GM18526 (cell line): ENCODE measurements at regions not wholly inside any gene's neighbourhood (a gene's known extent, or its start where the extent isn't known, plus 50 kb on each side); places are given as distances from the start of the nearest gene placed in this dataset.

Source experiments
- POLR2A ChIP-seq: IDR thresholded peaks from 3 replicates; pipeline ENCODE4 v1.6.1; 2011; ENCODE audit not compliant: insufficient read length; ENCODE audit errors: extremely low read depth

- no peak for TF ChIP-seq POLR2A
Observed at GRCh38 chr2:7191932-7192331, 274.7 kb downstream of the RNF144A start.

- TF ChIP-seq POLR2A = no peak
Observed at GRCh38 chr2:7193457-7193856, 276.2 kb downstream of the RNF144A start.

- no peak for TF ChIP-seq POLR2A
Observed at GRCh38 chr2:7194950-7195349, 277.7 kb downstream of the RNF144A start.

GRCh38 chr2:7196883-7197282, 279.7 kb downstream of the RNF144A start:
- no peak for TF ChIP-seq POLR2A

- TF ChIP-seq POLR2A = no peak
Observed at GRCh38 chr2:7201851-7202250, 284.6 kb downstream of the RNF144A start.

GRCh38 chr2:7203056-7203467, 285.9 kb downstream of the RNF144A start:
- no peak for TF ChIP-seq POLR2A

- TF ChIP-seq POLR2A = no peak
Observed at GRCh38 chr2:7205151-7205830, 288.1 kb downstream of the RNF144A start.

GRCh38 chr2:7206111-7206810, 289.0 kb downstream of the RNF144A start:
- no peak for TF ChIP-seq POLR2A

- no peak for TF ChIP-seq POLR2A
Observed at GRCh38 chr2:7207631-7208030, 290.4 kb downstream of the RNF144A start.

- no peak for TF ChIP-seq POLR2A
Observed at GRCh38 chr2:7209757-7210555, 292.7 kb downstream of the RNF144A start.

GRCh38 chr2:7210712-7211111, 293.5 kb downstream of the RNF144A start:
- no peak for TF ChIP-seq POLR2A

GRCh38 chr2:7225848-7226247, 308.6 kb downstream of the RNF144A start:
- TF ChIP-seq POLR2A = no peak

- TF ChIP-seq POLR2A = no peak
Observed at GRCh38 chr2:7226501-7226900, 309.3 kb downstream of the RNF144A start.

- TF ChIP-seq POLR2A = no peak
Observed at GRCh38 chr2:7233126-7233525, 315.9 kb downstream of the RNF144A start.

GRCh38 chr2:7237466-7237865, 320.3 kb downstream of the RNF144A start:
- TF ChIP-seq POLR2A = no peak

- TF ChIP-seq POLR2A = no peak
Observed at GRCh38 chr2:7239078-7239477, 321.9 kb downstream of the RNF144A start.

GRCh38 chr2:7241041-7241745, 324.0 kb downstream of the RNF144A start:
- no peak for TF ChIP-seq POLR2A
